Dedifferentiated amniotic fluid mesenchymal stem cell (primary cell): ENCODE measurements at regions not wholly inside any gene's neighbourhood (a gene's known extent, or its start where the extent isn't known, plus 50 kb on each side); places are given as distances from the start of the nearest gene placed in this dataset.
"Not testable (repeated sequence)": the region's sequence is repeated elsewhere in the genome, so short reads cannot be mapped to it uniquely, and the experiment has no call there.

ENCODE experiments used
- DNase-seq: peaks from one replicate; pipeline ENCODE4 v3.0.0-alpha.2; 2016; ENCODE audit errors: extremely low spot score

- DNase-seq, result no peak
These were observed 259.8 kb upstream of the HDAC4 start for GRCh38 chr2:239660390-239661230.

GRCh38 chr2:239657992-239658391 is 257.2 kb upstream of the HDAC4 start:
- no peak for DNase-seq

DNA sequence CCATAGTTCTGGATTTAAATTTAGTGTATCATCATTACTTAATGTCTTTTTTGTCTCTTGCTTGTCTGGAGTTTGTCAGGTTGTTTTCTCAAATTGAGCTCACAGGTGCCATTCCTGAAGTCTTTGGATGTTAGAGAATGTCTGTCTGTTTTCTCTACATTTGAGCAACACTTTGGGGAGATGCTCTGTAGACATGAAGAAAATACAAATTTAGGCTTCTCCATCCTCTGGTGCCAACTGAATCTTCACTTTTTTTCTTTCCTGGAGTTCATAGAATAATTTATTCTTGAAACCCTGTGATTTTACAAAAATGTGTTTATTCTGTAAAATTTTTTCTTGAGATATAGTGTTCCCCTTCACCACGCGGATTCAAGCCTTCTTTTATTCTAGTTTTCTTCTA is 256.4 kb upstream of the HDAC4 start:
- DNase-seq, result no peak

DNA sequence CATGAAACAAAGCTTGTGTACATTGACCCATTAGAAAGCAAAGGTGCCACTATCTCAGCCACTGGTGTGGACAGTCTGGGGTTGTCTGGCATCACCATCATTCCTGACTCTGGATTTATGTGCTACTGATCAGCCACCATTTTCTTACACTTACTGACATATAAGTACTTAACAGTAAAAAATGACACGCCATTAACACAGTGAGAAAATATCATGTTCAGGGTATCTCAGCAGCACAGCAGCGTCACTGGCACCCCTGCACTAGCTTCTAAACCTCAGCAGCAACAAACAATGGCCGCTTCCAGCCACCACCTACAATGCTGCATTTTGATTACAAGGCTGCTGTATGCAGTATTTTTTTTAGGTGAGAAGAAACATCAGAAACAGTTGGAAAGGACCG is 253.4 kb upstream of the HDAC4 start:
- no peak for DNase-seq

- no peak for DNase-seq
These were observed 251.0 kb upstream of the HDAC4 start for GRCh38 chr2:239651859-239652258.

GRCh38 chr2:239650674-239651073 is 249.9 kb upstream of the HDAC4 start:
- DNase-seq, result no peak

- no peak for DNase-seq
These were observed 248.5 kb upstream of the HDAC4 start for GRCh38 chr2:239649309-239649708.

DNA sequence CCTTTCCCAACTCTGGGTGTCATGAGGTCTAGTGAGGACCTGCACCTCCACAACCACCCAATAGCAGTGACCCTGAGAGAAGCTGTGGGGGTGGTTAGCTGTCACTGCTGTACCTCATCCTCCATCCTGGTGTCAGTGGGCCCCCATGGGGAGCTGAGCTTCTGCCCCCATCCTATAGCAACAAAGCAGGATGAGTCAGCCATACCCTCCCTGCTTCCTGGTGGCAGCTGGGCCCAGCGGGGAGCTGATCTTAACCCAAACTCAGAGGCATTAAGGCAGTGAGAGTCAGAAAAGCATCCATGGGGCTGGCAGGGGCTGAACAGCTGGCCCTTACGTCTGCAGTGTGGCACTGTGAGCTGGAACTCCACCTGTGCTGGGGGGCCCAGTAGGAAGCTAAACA is 247.8 kb upstream of the HDAC4 start:
- no peak for DNase-seq

GRCh38 chr2:239647052-239647819 is 246.4 kb upstream of the HDAC4 start:
- DNase-seq, result no peak

DNA sequence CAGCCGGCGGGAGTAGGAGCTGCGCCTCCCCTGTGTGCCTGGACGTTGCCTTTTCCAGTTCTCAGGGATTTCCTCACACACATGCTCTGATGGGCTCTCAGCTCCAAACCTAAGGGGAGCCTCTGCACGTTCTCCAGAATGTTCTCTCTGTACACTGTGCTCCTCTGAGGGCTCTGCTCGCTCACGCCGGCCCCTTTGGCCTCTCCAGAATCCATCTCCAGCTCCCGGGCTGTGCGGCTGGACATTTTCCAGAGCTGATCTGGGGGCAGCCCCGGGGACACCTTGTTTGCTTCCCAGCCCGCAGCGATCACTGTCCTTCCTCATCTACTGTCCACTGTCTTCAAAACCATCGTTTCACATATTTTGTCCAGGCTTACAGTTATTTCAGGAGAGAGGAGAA is 245.4 kb upstream of the HDAC4 start:
- no peak for DNase-seq

- DNase-seq, result not testable (repeated sequence)
These were observed 243.8 kb upstream of the HDAC4 start for GRCh38 chr2:239644594-239644993.

DNA sequence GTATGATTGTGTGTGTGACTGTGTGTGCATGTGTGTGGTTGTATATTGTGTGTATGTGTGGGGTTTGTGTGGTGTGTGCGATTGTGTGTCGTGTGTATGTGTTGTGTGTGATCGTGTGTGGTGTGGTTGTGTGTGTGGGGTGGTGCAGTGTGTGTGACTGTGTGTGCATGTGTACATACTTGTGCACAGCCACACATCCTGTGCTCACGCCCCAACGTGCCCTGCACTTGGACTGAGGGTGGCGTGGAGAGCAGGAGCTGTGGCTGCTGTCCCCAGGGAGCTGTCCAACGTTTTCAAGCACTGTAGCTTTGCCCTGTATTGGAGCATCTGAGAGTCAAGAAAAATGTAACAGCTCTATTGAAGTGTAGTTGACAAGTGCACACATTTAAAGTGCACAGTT is 243.2 kb upstream of the HDAC4 start:
- no peak for DNase-seq

- no peak for DNase-seq
These were observed 241.7 kb upstream of the HDAC4 start for GRCh38 chr2:239642406-239643004.

- not testable (repeated sequence) for DNase-seq
These were observed 241.1 kb upstream of the HDAC4 start for GRCh38 chr2:239641904-239642303.

DNA sequence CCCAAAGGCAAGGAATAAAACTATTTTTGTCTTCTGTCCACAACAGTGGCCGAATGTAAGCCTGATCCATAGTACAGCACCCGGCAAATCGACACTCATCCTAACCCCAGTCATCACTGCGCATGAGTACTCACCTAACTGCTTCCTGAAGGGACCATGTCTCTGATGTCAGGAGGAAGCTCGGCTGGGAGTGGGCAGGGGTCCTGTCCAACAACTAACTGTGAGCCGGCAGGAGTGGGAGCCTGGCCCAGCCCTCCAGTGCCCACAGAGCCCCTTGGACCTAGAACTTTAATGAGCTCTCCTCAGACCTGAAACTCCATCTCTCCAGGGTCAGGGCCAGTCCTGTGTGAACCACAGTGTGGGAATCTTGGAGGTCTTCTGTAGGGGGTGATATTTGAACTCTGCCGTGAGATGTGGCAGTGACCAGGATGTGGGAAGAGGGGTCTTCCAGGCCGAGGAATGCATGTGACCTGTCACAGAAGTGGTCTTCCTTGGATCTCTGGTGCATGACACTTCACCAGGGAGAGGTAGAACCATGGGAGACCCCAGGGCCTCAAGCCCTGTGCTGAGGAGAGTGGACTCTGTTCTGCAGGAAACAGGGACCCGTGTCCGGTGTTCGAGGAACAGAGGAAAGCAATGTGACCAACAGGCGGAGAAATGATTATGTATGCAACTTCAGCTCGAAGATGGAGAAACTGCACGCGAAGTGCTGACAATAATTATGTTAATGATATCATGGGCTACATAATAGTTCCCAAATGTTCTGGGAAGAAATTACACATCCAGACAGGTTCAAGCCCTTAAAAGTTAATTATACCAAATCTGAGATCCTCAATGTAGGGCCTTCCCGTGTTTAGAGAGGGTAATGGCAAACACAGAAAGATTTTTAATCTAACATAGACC is 240.1 kb upstream of the HDAC4 start:
- no peak for DNase-seq

DNA sequence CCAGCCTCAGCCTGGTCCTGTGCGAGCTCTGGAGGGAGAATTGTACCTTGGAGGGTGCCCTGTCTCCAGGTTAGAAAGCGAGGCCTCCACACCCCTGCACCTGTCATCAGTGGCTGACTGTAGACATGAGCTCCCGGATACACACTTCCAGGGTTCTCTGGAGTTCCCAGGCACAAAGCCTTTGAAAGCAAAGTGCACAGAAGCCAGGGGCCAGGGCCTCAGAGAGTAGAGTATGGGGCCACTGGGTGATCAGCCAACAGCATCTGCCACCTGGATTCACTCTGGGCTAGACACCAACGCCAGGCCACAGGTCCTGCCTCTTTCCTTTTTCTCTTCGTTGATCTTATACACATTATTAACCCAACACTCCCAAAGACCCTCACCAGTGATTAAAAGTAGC is 239.4 kb upstream of the HDAC4 start:
- DNase-seq, result no peak

GRCh38 chr2:239639421-239640185 is 238.8 kb upstream of the HDAC4 start:
- no peak for DNase-seq

GRCh38 chr2:239638376-239638775 is 237.6 kb upstream of the HDAC4 start:
- DNase-seq, result no peak

DNA sequence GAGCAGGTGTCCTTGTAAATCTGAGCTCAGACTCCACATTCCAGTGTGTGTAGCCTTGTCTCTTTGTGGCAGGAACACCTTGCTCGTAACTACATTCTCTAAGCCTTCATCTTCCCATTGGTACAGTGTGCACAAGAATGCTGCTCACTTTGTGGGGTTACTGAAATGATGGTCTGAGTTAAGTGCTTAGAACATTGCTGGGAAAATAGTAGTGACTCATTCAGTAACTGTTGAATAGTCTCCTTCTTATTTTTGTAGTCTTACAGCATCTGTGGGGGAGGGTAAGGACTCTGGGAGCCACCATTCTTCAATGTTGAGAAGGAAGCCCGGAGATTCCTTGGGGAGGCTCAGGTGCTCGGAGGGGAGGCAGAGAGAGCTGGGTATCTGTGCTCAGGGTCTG is 236.0 kb upstream of the HDAC4 start:
- no peak for DNase-seq

DNA sequence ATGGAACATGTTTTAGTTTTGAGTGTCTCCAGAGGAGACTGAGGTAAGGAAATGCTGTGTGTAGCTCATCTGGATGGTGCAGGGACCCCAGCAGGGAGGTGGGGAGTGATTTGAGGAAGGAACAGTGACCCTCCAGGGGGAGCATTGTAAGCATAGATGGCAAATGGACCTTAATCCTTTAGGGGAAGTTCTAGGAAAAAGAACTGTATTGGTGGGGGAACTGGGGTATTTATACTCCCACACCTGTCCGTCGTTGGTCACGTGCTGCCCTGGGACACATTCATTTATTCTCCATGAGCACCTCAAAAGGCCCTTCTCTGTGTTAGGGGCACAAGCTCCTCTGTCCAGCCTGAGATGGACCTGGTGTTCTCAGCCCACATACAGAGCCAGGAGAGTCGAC is 233.9 kb upstream of the HDAC4 start:
- no peak for DNase-seq
